ENCODE measurements at regions not wholly inside any gene's neighbourhood (a gene's known extent, or its start where the extent isn't known, plus 50 kb on each side); places are given as distances from the start of the nearest gene placed in this dataset.

DNA sequence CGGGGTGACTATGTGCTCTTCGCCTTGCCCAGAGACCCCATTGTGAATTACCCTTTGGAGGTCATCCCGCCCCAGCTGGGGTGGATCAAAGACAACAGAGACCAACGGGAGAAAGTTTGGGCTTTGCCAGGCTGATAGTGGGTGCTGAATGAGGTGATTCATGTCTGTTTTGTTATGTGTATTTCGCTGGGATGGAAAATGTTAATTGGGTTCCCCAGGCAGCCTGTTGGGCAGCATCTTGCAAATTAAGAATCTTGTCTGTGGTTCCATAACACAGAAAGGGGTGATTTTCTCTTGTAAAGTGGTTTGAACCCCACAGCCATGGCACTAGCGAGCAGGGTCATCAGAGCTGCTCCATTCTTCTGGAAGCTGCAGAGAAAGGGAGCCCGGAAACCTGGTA, 63.1 kb upstream of the UNC93A start:
- peaks cover 5% of the 10 kb centered on the region for H3K9me3 Mint-ChIP-seq
- no peaks in the 10 kb centered on the region for H3K36me3 ChIP-seq
- peaks cover 9% of the 10 kb centered on the region for H3K27me3 Mint-ChIP-seq (ENCODE audit: insufficient read depth, low read depth)
- no peak overlapping the region for H3K4me3 Mint-ChIP-seq
- peak overlapping the region; percentile 23 for H3K4me2 ChIP-seq
- peaks cover 30% of the 10 kb centered on the region for H3K27me3 ChIP-seq
- peaks cover 53% of the 10 kb centered on the region for H3K4me1 ChIP-seq
- no peaks in the 10 kb centered on the region for H3K36me3 Mint-ChIP-seq
- DNase-seq (ENCODE audit: low spot score), result no peak
- H3K9ac ChIP-seq, result no peak overlapping the region
- H3K27ac Mint-ChIP-seq, result no peak overlapping the region
- peaks cover 18% of the 10 kb centered on the region for H3F3A ChIP-seq (ENCODE audit: low read depth)
- H4K20me1 ChIP-seq (ENCODE audit: low read depth), result no peaks in the 10 kb centered on the region
- H3K4me3 ChIP-seq, result no peak overlapping the region
- peaks cover 36% of the 10 kb centered on the region for H3K79me2 ChIP-seq (ENCODE audit: low read depth)
- TF ChIP-seq EZH2phosphoT487 (IDR thresholded peaks at IDR 0.05) (no peak), EZH2 (IDR thresholded peaks at IDR 0.05) (no peak)
- no peak overlapping the region for H3K27ac ChIP-seq
- peaks cover 50% of the 10 kb centered on the region for H3K4me1 Mint-ChIP-seq
- peak overlapping the region; percentile 81 for H2AFZ ChIP-seq (replicated peaks)
- H3K9me3 ChIP-seq (ENCODE audit: low read depth), result no peaks in the 10 kb centered on the region

GRCh38 chr6:167229586-167229985, 61.5 kb upstream of the UNC93A start:
- H3K9me3 ChIP-seq (ENCODE audit: low read depth), result no peaks in the 10 kb centered on the region
- peaks cover 57% of the 10 kb centered on the region for H3K4me1 ChIP-seq
- no peaks in the 10 kb centered on the region for H3K36me3 ChIP-seq
- Mint-ChIP-seq H3K4me3 (no peak overlapping the region), H3K4me1 (peaks cover 61% of the 10 kb centered on the region), H3K27me3 (ENCODE audit: insufficient read depth, low read depth) (peaks cover 6% of the 10 kb centered on the region), H3K9me3 (peaks cover 5% of the 10 kb centered on the region), H3K27ac (no peak overlapping the region), H3K36me3 (no peaks in the 10 kb centered on the region)
- peaks cover 30% of the 10 kb centered on the region for H3K27me3 ChIP-seq
- DNase-seq (ENCODE audit: low spot score), result no peak
- no peaks in the 10 kb centered on the region for H4K20me1 ChIP-seq (ENCODE audit: low read depth)
- no peak overlapping the region for H3K4me3 ChIP-seq
- no peak overlapping the region for H3K27ac ChIP-seq
- peak overlapping the region; percentile 29 for H3K4me2 ChIP-seq
- H3K9ac ChIP-seq, result no peak overlapping the region
- H3F3A ChIP-seq (ENCODE audit: low read depth), result peaks cover 14% of the 10 kb centered on the region
- peaks cover 36% of the 10 kb centered on the region for H3K79me2 ChIP-seq (ENCODE audit: low read depth)
- TF ChIP-seq, protein P1, sequence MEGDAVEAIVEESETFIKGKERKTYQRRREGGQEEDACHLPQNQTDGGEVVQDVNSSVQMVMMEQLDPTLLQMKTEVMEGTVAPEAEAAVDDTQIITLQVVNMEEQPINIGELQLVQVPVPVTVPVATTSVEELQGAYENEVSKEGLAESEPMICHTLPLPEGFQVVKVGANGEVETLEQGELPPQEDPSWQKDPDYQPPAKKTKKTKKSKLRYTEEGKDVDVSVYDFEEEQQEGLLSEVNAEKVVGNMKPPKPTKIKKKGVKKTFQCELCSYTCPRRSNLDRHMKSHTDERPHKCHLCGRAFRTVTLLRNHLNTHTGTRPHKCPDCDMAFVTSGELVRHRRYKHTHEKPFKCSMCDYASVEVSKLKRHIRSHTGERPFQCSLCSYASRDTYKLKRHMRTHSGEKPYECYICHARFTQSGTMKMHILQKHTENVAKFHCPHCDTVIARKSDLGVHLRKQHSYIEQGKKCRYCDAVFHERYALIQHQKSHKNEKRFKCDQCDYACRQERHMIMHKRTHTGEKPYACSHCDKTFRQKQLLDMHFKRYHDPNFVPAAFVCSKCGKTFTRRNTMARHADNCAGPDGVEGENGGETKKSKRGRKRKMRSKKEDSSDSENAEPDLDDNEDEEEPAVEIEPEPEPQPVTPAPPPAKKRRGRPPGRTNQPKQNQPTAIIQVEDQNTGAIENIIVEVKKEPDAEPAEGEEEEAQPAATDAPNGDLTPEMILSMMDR (IDR thresholded peaks at IDR 0.05), result no peak
- TF ChIP-seq EZH2phosphoT487 (IDR thresholded peaks at IDR 0.05) (no peak), EZH2 (IDR thresholded peaks at IDR 0.05) (no peak)
- no peak overlapping the region for H2AFZ ChIP-seq (replicated peaks)

GRCh38 chr6:167230288-167230687, 60.8 kb upstream of the UNC93A start:
- TF ChIP-seq, protein P1 (IDR thresholded peaks at IDR 0.05), result no peak
- TF ChIP-seq EZH2 (IDR thresholded peaks at IDR 0.05), result no peak
- TF ChIP-seq EZH2phosphoT487 (IDR thresholded peaks at IDR 0.05), result no peak
- H3K9me3 ChIP-seq (ENCODE audit: low read depth), result no peaks in the 10 kb centered on the region
- Mint-ChIP-seq H3K27ac (no peak overlapping the region), H3K36me3 (no peaks in the 10 kb centered on the region), H3K9me3 (peaks cover 5% of the 10 kb centered on the region), H3K27me3 (ENCODE audit: insufficient read depth, low read depth) (peaks cover 2% of the 10 kb centered on the region), H3K4me3 (no peak overlapping the region), H3K4me1 (peaks cover 60% of the 10 kb centered on the region)
- peak overlapping the region; percentile 29 for H3K4me2 ChIP-seq
- H2AFZ ChIP-seq (replicated peaks), result no peak overlapping the region
- H4K20me1 ChIP-seq (ENCODE audit: low read depth), result no peaks in the 10 kb centered on the region
- peaks cover 55% of the 10 kb centered on the region for H3K4me1 ChIP-seq
- no peak overlapping the region for H3K27ac ChIP-seq
- no peaks in the 10 kb centered on the region for H3K36me3 ChIP-seq
- H3K4me3 ChIP-seq, result no peak overlapping the region
- no peak for DNase-seq (ENCODE audit: low spot score)
- no peak overlapping the region for H3K9ac ChIP-seq
- H3K79me2 ChIP-seq (ENCODE audit: low read depth), result peaks cover 36% of the 10 kb centered on the region
- peaks cover 26% of the 10 kb centered on the region for H3K27me3 ChIP-seq
- peaks cover 11% of the 10 kb centered on the region for H3F3A ChIP-seq (ENCODE audit: low read depth)

DNA sequence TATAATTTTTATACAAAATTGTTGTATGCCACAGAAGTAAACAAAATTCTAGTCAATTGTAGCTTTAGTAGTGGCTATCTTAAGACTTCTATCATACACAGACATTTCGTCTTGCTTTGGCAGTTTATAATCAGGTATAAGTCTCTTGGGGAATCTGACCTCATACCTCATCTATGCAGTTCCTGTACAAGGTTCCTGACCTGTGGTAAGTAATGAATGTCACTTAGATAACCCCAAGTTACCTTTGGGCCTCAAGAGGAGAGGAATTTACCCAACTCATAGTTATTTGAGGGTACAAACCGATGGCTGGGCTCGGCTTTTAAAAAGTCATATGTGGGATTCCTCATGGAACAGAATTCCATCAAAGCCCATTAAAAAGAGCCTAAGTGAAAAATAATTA, 58.8 kb upstream of the UNC93A start:
- peaks cover 2% of the 10 kb centered on the region for H3K27me3 Mint-ChIP-seq (ENCODE audit: insufficient read depth, low read depth)
- Histone ChIP-seq H3F3A (ENCODE audit: low read depth) (peaks cover 12% of the 10 kb centered on the region), H3K36me3 (no peaks in the 10 kb centered on the region), H3K9me3 (ENCODE audit: low read depth) (no peaks in the 10 kb centered on the region), H3K9ac (no peak overlapping the region), H3K4me1 (peaks cover 43% of the 10 kb centered on the region), H4K20me1 (ENCODE audit: low read depth) (no peaks in the 10 kb centered on the region), H3K4me2 (no peak overlapping the region), H3K4me3 (no peak overlapping the region), H3K27ac (no peak overlapping the region), H3K27me3 (peaks cover 16% of the 10 kb centered on the region), H3K79me2 (ENCODE audit: low read depth) (peaks cover 36% of the 10 kb centered on the region), H2AFZ (replicated peaks) (no peak overlapping the region)
- no peak overlapping the region for H3K27ac Mint-ChIP-seq
- peaks cover 48% of the 10 kb centered on the region for H3K4me1 Mint-ChIP-seq
- H3K9me3 Mint-ChIP-seq, result no peaks in the 10 kb centered on the region
- TF ChIP-seq, protein P1 (IDR thresholded peaks at IDR 0.05), result no peak
- TF ChIP-seq EZH2phosphoT487 (IDR thresholded peaks at IDR 0.05) (no peak), EZH2 (IDR thresholded peaks at IDR 0.05) (no peak)
- DNase-seq (ENCODE audit: low spot score), result no peak
- no peaks in the 10 kb centered on the region for H3K36me3 Mint-ChIP-seq
- no peak overlapping the region for H3K4me3 Mint-ChIP-seq

Measured in neural progenitor cell (in vitro differentiated cells).